GM23248 (cell line): ENCODE measurements at regions not wholly inside any gene's neighbourhood (a gene's known extent, or its start where the extent isn't known, plus 50 kb on each side); places are given as distances from the start of the nearest gene placed in this dataset.

Experiments
- EZH2 ChIP-seq: fragments of 200-600 bp; sonication (generic); IDR thresholded peaks from 2 replicates; pipeline ENCODE4 v1.6.1; 2018; ENCODE audit warnings: antibody characterized with exemption, mild to moderate bottlenecking; ENCODE audit not compliant: insufficient read depth, poor library complexity, severe bottlenecking
- EZH2phosphoT487 ChIP-seq: fragments of 200-600 bp; sonication (generic); IDR thresholded peaks from 2 replicates; pipeline ENCODE4 v1.6.1; 2018; ENCODE audit warnings: antibody characterized with exemption, moderate library complexity, mild to moderate bottlenecking, low read depth; ENCODE audit not compliant: insufficient read depth

- TF ChIP-seq EZH2phosphoT487 (no peak), EZH2 (no peak)
Observed at GRCh38 chr2:199703199-199703598, 147.8 kb downstream of the FTCDNL1 start.
